BJ (cell line): ENCODE measurements at regions not wholly inside any gene's neighbourhood (a gene's known extent, or its start where the extent isn't known, plus 50 kb on each side); places are given as distances from the start of the nearest gene placed in this dataset.

Source experiments
- CTCF ChIA-PET: fragments of 350-600 bp; formaldehyde crosslinking; extraction: SDS; loops from one replicate; lab custom pipeline; 2021; ENCODE audit warnings: antibody characterized with exemption, inconsistent platforms; lab: Yijun Ruan, JAX
- POLR2A ChIA-PET: fragments of 300-600 bp; sonication (Branson Sonifier 250); formaldehyde crosslinking; extraction: SDS; loops from one replicate; lab custom pipeline; 2021; ENCODE audit warnings: antibody characterized with exemption; lab: Charles Lee
- DNase-seq: peaks from one replicate; pipeline ENCODE4 v3.0.0-alpha.2; 2011; ENCODE audit warnings: low read depth
- H3K27me3 ChIP-seq: 2 replicates; pipeline ENCODE4 v1.6.0; 2011; ENCODE audit warnings: low read length; ENCODE audit not compliant: control insufficient read depth, insufficient read depth
- H3K36me3 ChIP-seq: 2 replicates; pipeline ENCODE4 v1.5.1; 2011; ENCODE audit warnings: low read length; ENCODE audit not compliant: control insufficient read depth, insufficient read depth
- H3K4me3 ChIP-seq: 2 replicates; pipeline ENCODE4 v1.5.1; 2011; ENCODE audit warnings: low read depth, mild to moderate bottlenecking, control low read depth, low read length
- TF ChIP-seq, protein P1 (sequence below): IDR thresholded peaks from 2 replicates; pipeline ENCODE4 v1.5.1; 2011; ENCODE audit warnings: low read depth, mild to moderate bottlenecking, control low read depth, inconsistent platforms, low read length, moderate library complexity; ENCODE audit not compliant: insufficient read depth

DNA sequence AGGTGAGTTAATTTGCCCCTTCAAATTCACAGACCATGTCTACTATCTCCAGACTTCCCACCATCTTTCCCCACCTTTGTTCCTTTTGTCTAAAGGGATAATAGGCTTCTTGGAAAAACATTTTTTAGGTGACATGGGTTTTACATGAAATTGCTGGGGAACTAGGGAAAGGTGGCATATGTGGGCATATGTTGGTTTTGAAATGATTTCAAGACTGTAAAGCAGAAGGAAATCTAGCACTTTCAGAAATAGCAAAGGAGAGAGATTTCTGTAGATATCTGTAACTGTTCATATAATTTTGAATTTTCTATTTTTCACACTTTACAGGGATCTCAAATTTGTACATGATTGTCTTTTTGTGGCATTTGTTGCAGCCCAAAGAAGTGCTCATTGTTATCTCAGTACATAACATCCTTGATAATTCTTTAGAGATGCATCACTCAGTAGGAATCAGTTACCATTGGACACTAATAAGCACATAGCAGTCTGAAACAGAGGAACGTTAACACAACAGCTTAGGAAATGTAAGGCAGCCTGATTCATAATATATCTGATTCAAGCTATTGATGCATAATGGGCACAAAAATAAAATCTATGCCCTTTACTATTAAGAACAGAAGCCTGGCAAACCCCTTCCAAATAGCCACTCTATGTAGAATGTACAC, 659.7 kb downstream of the CENPC start:
- POLR2A ChIA-PET = no interaction called here
- no peaks in the 10 kb centered on the region for H3K36me3 ChIP-seq
- CTCF ChIA-PET = no interaction called here
- no peak for DNase-seq
- no peak overlapping the region for H3K4me3 ChIP-seq
- no peaks in the 10 kb centered on the region for H3K27me3 ChIP-seq
- TF ChIP-seq, protein P1, sequence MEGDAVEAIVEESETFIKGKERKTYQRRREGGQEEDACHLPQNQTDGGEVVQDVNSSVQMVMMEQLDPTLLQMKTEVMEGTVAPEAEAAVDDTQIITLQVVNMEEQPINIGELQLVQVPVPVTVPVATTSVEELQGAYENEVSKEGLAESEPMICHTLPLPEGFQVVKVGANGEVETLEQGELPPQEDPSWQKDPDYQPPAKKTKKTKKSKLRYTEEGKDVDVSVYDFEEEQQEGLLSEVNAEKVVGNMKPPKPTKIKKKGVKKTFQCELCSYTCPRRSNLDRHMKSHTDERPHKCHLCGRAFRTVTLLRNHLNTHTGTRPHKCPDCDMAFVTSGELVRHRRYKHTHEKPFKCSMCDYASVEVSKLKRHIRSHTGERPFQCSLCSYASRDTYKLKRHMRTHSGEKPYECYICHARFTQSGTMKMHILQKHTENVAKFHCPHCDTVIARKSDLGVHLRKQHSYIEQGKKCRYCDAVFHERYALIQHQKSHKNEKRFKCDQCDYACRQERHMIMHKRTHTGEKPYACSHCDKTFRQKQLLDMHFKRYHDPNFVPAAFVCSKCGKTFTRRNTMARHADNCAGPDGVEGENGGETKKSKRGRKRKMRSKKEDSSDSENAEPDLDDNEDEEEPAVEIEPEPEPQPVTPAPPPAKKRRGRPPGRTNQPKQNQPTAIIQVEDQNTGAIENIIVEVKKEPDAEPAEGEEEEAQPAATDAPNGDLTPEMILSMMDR = no peak

DNA sequence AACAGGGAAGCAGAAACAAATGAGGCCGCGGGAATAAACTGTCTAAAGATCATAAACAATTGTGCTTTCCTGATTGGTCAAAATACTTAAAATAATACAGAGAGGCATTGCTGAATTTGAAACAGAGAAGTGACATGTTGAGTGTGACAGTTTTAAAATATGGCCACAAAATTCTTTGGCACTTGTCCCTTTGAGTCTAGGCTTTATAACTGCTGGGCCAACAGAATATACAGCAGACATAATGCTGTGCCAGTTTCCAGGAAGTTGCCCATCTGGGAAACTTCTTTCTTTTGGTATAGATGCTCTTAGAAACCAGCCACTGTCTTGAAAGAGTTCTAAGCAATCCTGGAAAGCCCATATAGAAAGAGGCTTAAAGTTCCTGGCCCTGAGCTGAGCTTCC, 668.4 kb downstream of the CENPC start:
- DNase-seq = no peak
- Histone ChIP-seq H3K36me3 (no peaks in the 10 kb centered on the region), H3K4me3 (no peak overlapping the region), H3K27me3 (no peaks in the 10 kb centered on the region)
- POLR2A ChIA-PET = no interaction called here
- CTCF ChIA-PET = no interaction called here
- TF ChIP-seq, protein P1 = no peak

DNA sequence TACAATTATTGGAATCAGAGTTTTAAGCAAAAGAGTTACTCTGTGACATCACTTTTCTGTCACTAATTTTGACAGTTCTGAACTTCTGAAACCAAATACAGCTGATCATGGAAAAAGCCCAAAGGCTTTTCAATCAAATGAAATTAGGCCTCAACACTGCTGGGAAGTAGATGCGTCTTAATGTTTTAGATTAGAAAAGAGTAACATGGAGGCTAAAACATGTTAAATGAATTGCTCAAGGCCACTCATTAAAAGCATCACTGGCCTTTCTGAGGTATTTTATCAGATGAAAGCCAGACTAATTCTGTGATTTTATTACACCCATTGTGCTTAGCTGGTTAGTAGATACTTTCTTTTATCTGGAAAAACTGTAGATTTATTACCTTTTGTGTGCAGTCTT, 672.6 kb downstream of the CENPC start:
- POLR2A ChIA-PET = no interaction called here
- no peak for DNase-seq
- Histone ChIP-seq H3K4me3 (no peak overlapping the region), H3K27me3 (no peaks in the 10 kb centered on the region), H3K36me3 (no peaks in the 10 kb centered on the region)
- CTCF ChIA-PET = no interaction called here
- TF ChIP-seq, protein P1 = no peak

DNA sequence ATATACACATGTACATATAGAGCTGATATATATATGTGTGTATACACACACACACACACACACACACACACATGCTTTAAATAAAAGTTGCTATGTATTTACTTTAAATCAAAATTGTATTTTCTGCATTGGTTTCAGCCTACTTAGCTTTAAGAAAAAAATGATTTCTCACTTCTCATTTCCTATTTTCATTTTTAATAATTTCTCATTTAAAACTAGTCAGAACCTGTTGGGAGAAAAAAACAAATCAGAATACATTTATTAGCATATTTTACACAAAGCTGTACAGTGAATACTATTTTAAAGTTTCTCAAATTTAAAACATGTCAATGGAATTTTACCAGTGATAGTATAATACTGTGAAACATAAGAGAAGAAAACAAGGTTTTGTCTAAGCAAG, 681.8 kb downstream of the CENPC start:
- ChIA-PET CTCF (no interaction called here), POLR2A (no interaction called here)
- Histone ChIP-seq H3K36me3 (no peaks in the 10 kb centered on the region), H3K4me3 (no peak overlapping the region), H3K27me3 (no peaks in the 10 kb centered on the region)
- no peak for DNase-seq
- TF ChIP-seq, protein P1 = no peak

DNA sequence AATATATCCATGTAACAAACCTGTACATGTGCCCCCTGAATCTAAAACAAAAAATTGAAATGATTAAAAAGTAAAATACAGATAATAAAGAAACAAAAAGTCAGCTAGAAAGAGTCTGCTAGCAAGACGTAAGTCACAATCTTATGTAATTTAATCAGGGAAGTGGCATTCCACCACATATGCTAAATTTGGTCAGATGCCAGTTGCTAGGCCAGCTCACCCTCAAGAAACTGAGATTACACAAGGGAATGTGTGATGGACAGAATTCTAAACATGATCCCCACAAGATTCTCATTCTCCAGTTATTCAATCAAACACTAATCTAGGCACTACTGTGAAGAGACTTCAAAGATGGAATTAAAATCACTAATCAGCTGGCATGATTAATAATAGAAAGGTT, 689.3 kb downstream of the CENPC start:
- ChIA-PET CTCF (no interaction called here), POLR2A (no interaction called here)
- DNase-seq = no peak
- no peaks in the 10 kb centered on the region for H3K27me3 ChIP-seq
- TF ChIP-seq, protein P1 = no peak
- no peaks in the 10 kb centered on the region for H3K36me3 ChIP-seq
- no peak overlapping the region for H3K4me3 ChIP-seq
